Activated CD4-positive, alpha-beta T cell treated with anti-CD3 and anti-CD28 coated beads, Interleukin-2, amount 10 ng/mL, durations not matched to agents 7 days and 5 days (primary cell): ENCODE measurements at regions not wholly inside any gene's neighbourhood (a gene's known extent, or its start where the extent isn't known, plus 50 kb on each side); places are given as distances from the start of the nearest gene placed in this dataset.
"Not testable (repeated sequence)": the region's sequence is repeated elsewhere in the genome, so short reads cannot be mapped to it uniquely, and the experiment has no call there.

ENCODE experiments used
- CTCF ChIA-PET: fragments of 350-600 bp; sonication (Branson Sonifier 250); formaldehyde crosslinking; loops from one replicate; lab custom pipeline; 2021; ENCODE audit warnings: antibody characterized with exemption; lab: Charles Lee
- POLR2A ChIA-PET: fragments of 350-600 bp; sonication (Branson Sonifier 250); formaldehyde crosslinking; loops from one replicate; lab custom pipeline; 2021; ENCODE audit warnings: antibody characterized with exemption; lab: Charles Lee
- DNase-seq: peaks from one replicate; pipeline ENCODE4 v3.0.0-alpha.2; 2020
- H3K27ac Mint-ChIP-seq: one replicate; pipeline ENCODE4 v1.8.0; 2021; ENCODE audit warnings: mild to moderate bottlenecking, moderate library complexity, mixed read lengths
- H3K27me3 Mint-ChIP-seq: one replicate; pipeline ENCODE4 v1.8.0; 2021; ENCODE audit warnings: mixed read lengths
- H3K36me3 Mint-ChIP-seq: one replicate; pipeline ENCODE4 v1.8.0; 2021; ENCODE audit warnings: low read depth, mixed read lengths
- H3K4me1 Mint-ChIP-seq: one replicate; pipeline ENCODE4 v1.8.0; 2021; ENCODE audit warnings: mixed read lengths
- H3K4me3 Mint-ChIP-seq: one replicate; pipeline ENCODE4 v1.8.0; 2021; ENCODE audit warnings: mild to moderate bottlenecking, moderate library complexity, mixed read lengths
- H3K9me3 Mint-ChIP-seq: one replicate; pipeline ENCODE4 v1.8.0; 2021; ENCODE audit warnings: mixed read lengths

- DNase-seq: no peak
- H3K9me3 Mint-ChIP-seq: peaks cover 4% of the 10 kb centered on the region
- ChIA-PET CTCF (no interaction called here), POLR2A (interaction anchor here (0.6 kb wide), 1 partner anchor 103 kb away, joined by 3 read pairs; no protein-coding TSS in a partner anchor)
- H3K4me3 Mint-ChIP-seq: no peak overlapping the region
- peaks cover 22% of the 10 kb centered on the region for H3K4me1 Mint-ChIP-seq
- H3K36me3 Mint-ChIP-seq: peaks cover 8% of the 10 kb centered on the region
- peaks cover 4% of the 10 kb centered on the region for H3K27me3 Mint-ChIP-seq
- H3K27ac Mint-ChIP-seq: no peak overlapping the region
Measured at GRCh38 chr4:108446556-108446955, 173.8 kb upstream of the RPL34 start.

- DNase-seq: no peak
- POLR2A ChIA-PET: interaction anchor here (0.6 kb wide), 1 partner anchor 102 kb away, joined by 3 read pairs; no protein-coding TSS in a partner anchor
- H3K36me3 Mint-ChIP-seq: peaks cover 12% of the 10 kb centered on the region
- CTCF ChIA-PET: no interaction called here
- peaks cover 4% of the 10 kb centered on the region for H3K27me3 Mint-ChIP-seq
- H3K9me3 Mint-ChIP-seq: peaks cover 4% of the 10 kb centered on the region
- H3K27ac Mint-ChIP-seq: no peak overlapping the region
- H3K4me3 Mint-ChIP-seq: no peak overlapping the region
- peaks cover 27% of the 10 kb centered on the region for H3K4me1 Mint-ChIP-seq
Measured at GRCh38 chr4:108445716-108446115, 174.7 kb upstream of the RPL34 start.

GRCh38 chr4:108443585-108443984, 176.8 kb upstream of the RPL34 start:
- POLR2A ChIA-PET: no interaction called here
- Mint-ChIP-seq H3K27me3 (peaks cover 4% of the 10 kb centered on the region), H3K9me3 (peaks cover 13% of the 10 kb centered on the region), H3K36me3 (peaks cover 25% of the 10 kb centered on the region), H3K4me1 (peaks cover 32% of the 10 kb centered on the region), H3K4me3 (no peak overlapping the region), H3K27ac (no peak overlapping the region)
- CTCF ChIA-PET: no interaction called here
- no peak for DNase-seq

- Mint-ChIP-seq H3K9me3 (peaks cover 18% of the 10 kb centered on the region), H3K4me3 (peak overlapping the region; percentile 25), H3K4me1 (peaks cover 53% of the 10 kb centered on the region), H3K36me3 (peaks cover 26% of the 10 kb centered on the region), H3K27me3 (peaks cover 6% of the 10 kb centered on the region), H3K27ac (peak overlapping the region; percentile 85)
- ChIA-PET POLR2A (no interaction called here), CTCF (no interaction called here)
- DNase-seq: peak; percentile 77
Measured at GRCh38 chr4:108433832-108434231, 186.5 kb upstream of the RPL34 start.

- peak overlapping the region; percentile 25 for H3K4me3 Mint-ChIP-seq
- peaks cover 56% of the 10 kb centered on the region for H3K4me1 Mint-ChIP-seq
Measured at GRCh38 chr4:108433394-108433793, 187.0 kb upstream of the RPL34 start.

GRCh38 chr4:108432418-108432817, 188.0 kb upstream of the RPL34 start:
- peaks cover 14% of the 10 kb centered on the region for H3K9me3 Mint-ChIP-seq
- H3K27ac Mint-ChIP-seq: peak overlapping the region; percentile 78
- no peak for DNase-seq
- peaks cover 65% of the 10 kb centered on the region for H3K4me1 Mint-ChIP-seq
- peak overlapping the region; percentile 32 for H3K4me3 Mint-ChIP-seq
- H3K27me3 Mint-ChIP-seq: peaks cover 9% of the 10 kb centered on the region
- ChIA-PET CTCF (interaction anchor here (0.9 kb wide), 1 partner anchor 96 kb away, joined by 6 read pairs; no protein-coding TSS in a partner anchor), POLR2A (no interaction called here)
- peaks cover 24% of the 10 kb centered on the region for H3K36me3 Mint-ChIP-seq

More at GRCh38 chr4:108433394-108433793, 187.0 kb upstream of the RPL34 start:
- POLR2A ChIA-PET, H3K27me3 Mint-ChIP-seq, CTCF ChIA-PET, DNase-seq: not testable (repeated sequence)
- Mint-ChIP-seq H3K36me3 (peaks cover 24% of the 10 kb centered on the region), H3K9me3 (peaks cover 15% of the 10 kb centered on the region), H3K27ac (peak overlapping the region; percentile 85)

GRCh38 chr4:108431986-108432385, 188.4 kb upstream of the RPL34 start:
- Mint-ChIP-seq H3K27ac (peak overlapping the region; percentile 78), H3K9me3 (peaks cover 14% of the 10 kb centered on the region), H3K36me3 (peaks cover 22% of the 10 kb centered on the region), H3K4me1 (peaks cover 67% of the 10 kb centered on the region), H3K4me3 (peak overlapping the region; percentile 32), H3K27me3 (peaks cover 9% of the 10 kb centered on the region)
- ChIA-PET CTCF (interaction anchor here (0.9 kb wide), 1 partner anchor 96 kb away, joined by 6 read pairs; no protein-coding TSS in a partner anchor), POLR2A (no interaction called here)
- peak; percentile 14 for DNase-seq

GRCh38 chr4:108430921-108431320, 189.5 kb upstream of the RPL34 start:
- peaks cover 14% of the 10 kb centered on the region for H3K9me3 Mint-ChIP-seq
- H3K27ac Mint-ChIP-seq: no peak overlapping the region
- peaks cover 76% of the 10 kb centered on the region for H3K4me1 Mint-ChIP-seq
- H3K36me3 Mint-ChIP-seq: peaks cover 22% of the 10 kb centered on the region
- peaks cover 9% of the 10 kb centered on the region for H3K27me3 Mint-ChIP-seq
- DNase-seq: no peak
- ChIA-PET POLR2A (no interaction called here), CTCF (interaction anchor here (0.6 to 1.2 kb wide), 2 partner anchors 13 to 28 kb away, joined by 3 read pairs; no protein-coding TSS in a partner anchor)
- no peak overlapping the region for H3K4me3 Mint-ChIP-seq

GRCh38 chr4:108429662-108430061, 190.7 kb upstream of the RPL34 start:
- Mint-ChIP-seq H3K36me3 (peaks cover 18% of the 10 kb centered on the region), H3K27ac (no peak overlapping the region), H3K27me3 (peaks cover 9% of the 10 kb centered on the region), H3K9me3 (peaks cover 12% of the 10 kb centered on the region), H3K4me1 (peaks cover 72% of the 10 kb centered on the region), H3K4me3 (no peak overlapping the region)
- ChIA-PET CTCF (no interaction called here), POLR2A (no interaction called here)
- no peak for DNase-seq

GRCh38 chr4:108428923-108429322, 191.5 kb upstream of the RPL34 start:
- Mint-ChIP-seq H3K9me3 (peaks cover 12% of the 10 kb centered on the region), H3K4me3 (no peak overlapping the region), H3K36me3 (peaks cover 18% of the 10 kb centered on the region), H3K4me1 (peaks cover 64% of the 10 kb centered on the region), H3K27ac (no peak overlapping the region), H3K27me3 (peaks cover 9% of the 10 kb centered on the region)
- POLR2A ChIA-PET: no interaction called here
- CTCF ChIA-PET: no interaction called here
- DNase-seq: no peak

GRCh38 chr4:108427946-108428485, 192.4 kb upstream of the RPL34 start:
- no peak overlapping the region for H3K27ac Mint-ChIP-seq
- H3K27me3 Mint-ChIP-seq: peaks cover 9% of the 10 kb centered on the region
- no peak overlapping the region for H3K4me3 Mint-ChIP-seq
- peaks cover 19% of the 10 kb centered on the region for H3K36me3 Mint-ChIP-seq
- H3K9me3 Mint-ChIP-seq: peaks cover 14% of the 10 kb centered on the region
- ChIA-PET POLR2A (no interaction called here), CTCF (interaction anchor here (0.6 to 1.2 kb wide), 6 partner anchors 14 to 1134 kb away, joined by 3 to 4 read pairs (median 3); no protein-coding TSS in a partner anchor)
- peaks cover 56% of the 10 kb centered on the region for H3K4me1 Mint-ChIP-seq
- no peak for DNase-seq

- no peak overlapping the region for H3K4me3 Mint-ChIP-seq
- peaks cover 21% of the 10 kb centered on the region for H3K36me3 Mint-ChIP-seq
- DNase-seq: no peak
- peaks cover 42% of the 10 kb centered on the region for H3K4me1 Mint-ChIP-seq
- H3K9me3 Mint-ChIP-seq: peaks cover 19% of the 10 kb centered on the region
- no peak overlapping the region for H3K27ac Mint-ChIP-seq
- peaks cover 11% of the 10 kb centered on the region for H3K27me3 Mint-ChIP-seq
- POLR2A ChIA-PET: no interaction called here
- CTCF ChIA-PET: no interaction called here
Measured at GRCh38 chr4:108426493-108426892, 193.9 kb upstream of the RPL34 start.

GRCh38 chr4:108425988-108426387, 194.4 kb upstream of the RPL34 start:
- Mint-ChIP-seq H3K36me3 (peaks cover 20% of the 10 kb centered on the region), H3K9me3 (peaks cover 18% of the 10 kb centered on the region), H3K27me3 (peaks cover 9% of the 10 kb centered on the region), H3K4me1 (peaks cover 38% of the 10 kb centered on the region), H3K4me3 (no peak overlapping the region), H3K27ac (no peak overlapping the region)
- POLR2A ChIA-PET: no interaction called here
- CTCF ChIA-PET: no interaction called here
- DNase-seq: no peak
